SK-N-SH (cell line): ENCODE measurements at regions not wholly inside any gene's neighbourhood (a gene's known extent, or its start where the extent isn't known, plus 50 kb on each side); places are given as distances from the start of the nearest gene placed in this dataset.

Experiments
- CTCF ChIA-PET: fragments of 300-600, 350-600 bp; formaldehyde crosslinking; extraction: SDS; loops from one replicate; lab custom pipeline; 2021; lab: Yijun Ruan, JAX
- POLR2A ChIA-PET: fragments of 350-600 bp; sonication (Branson Sonifier 250); formaldehyde crosslinking; extraction: SDS; loops from one replicate; lab custom pipeline; 2020; ENCODE audit warnings: antibody characterized with exemption, inconsistent platforms; lab: Yijun Ruan, JAX
- DNase-seq: peaks from one replicate; pipeline ENCODE4 v3.0.0; 2012
- H2AFZ ChIP-seq: fragments of 200-600 bp; sonication (generic); 2 replicates; pipeline ENCODE4 v1.8.1; 2016; ENCODE audit warnings: antibody characterized with exemption, mild to moderate bottlenecking, low read depth
- H3F3A ChIP-seq: fragments of 200-600 bp; sonication (generic); replicated peaks from 2 replicates; pipeline ENCODE3; 2016; ENCODE audit warnings: antibody characterized with exemption, mild to moderate bottlenecking; ENCODE audit not compliant: insufficient read depth
- H3K27ac ChIP-seq, 2 experiments: fragments of 200-500 bp in 1 of 2; fragments of 200-600 bp in 1 of 2; sonication (Bioruptor generic) in 1 of 2; sonication (generic), shearing (Covaris generic) in 1 of 2; 2 replicates each; pipeline versions ENCODE4 v1.5.1 to v1.6.1; 2014 to 2016; ENCODE audit warnings: low read depth in 2 of 2, inconsistent platforms in 1 of 2, low read length in 1 of 2, mild to moderate bottlenecking in 1 of 2, mixed read lengths in 1 of 2
- H3K27me3 ChIP-seq: fragments of 200-600 bp; sonication (generic), shearing (Covaris generic); 2 replicates; pipeline ENCODE4 v1.6.1; 2016; ENCODE audit warnings: mixed run types; ENCODE audit not compliant: insufficient read depth
- H3K36me3 ChIP-seq, 2 experiments: fragments of 200-500 bp in 1 of 2; fragments of 200-600 bp in 1 of 2; sonication (Bioruptor generic) in 1 of 2; sonication (generic) in 1 of 2; replicated peaks in 1 of 2; 2 replicates each; pipeline versions ENCODE3 to v1.5.1; 2014 to 2016; ENCODE audit warnings: low read length in 1 of 2, mild to moderate bottlenecking in 1 of 2; ENCODE audit not compliant: insufficient read depth in 2 of 2, control insufficient read depth in 1 of 2
- H3K4me1 ChIP-seq, 2 experiments: fragments of 200-500 bp in 1 of 2; fragments of 200-600 bp in 1 of 2; sonication (Bioruptor generic) in 1 of 2; sonication (generic), shearing (Covaris generic) in 1 of 2; 2 replicates each; pipeline versions ENCODE4 v1.5.1 to v1.6.1; 2014 to 2016; ENCODE audit warnings: low read depth in 1 of 2, low read length in 1 of 2, mixed run types in 1 of 2; ENCODE audit not compliant: insufficient read depth in 2 of 2, control insufficient read depth in 1 of 2
- H3K4me2 ChIP-seq: fragments of 200-600 bp; sonication (generic), shearing (Covaris generic); 2 replicates; pipeline ENCODE4 v1.6.1; 2017; ENCODE audit warnings: mixed run types
- H3K4me3 ChIP-seq, 2 experiments: fragments of 200-500 bp in 1 of 2; fragments of 200-600 bp in 1 of 2; sonication (Bioruptor generic) in 1 of 2; sonication (generic), shearing (Covaris generic) in 1 of 2; 2 replicates each; pipeline versions ENCODE4 v1.5.1 to v1.8.1; 2014 to 2016; ENCODE audit warnings: low read depth in 2 of 2, inconsistent platforms in 1 of 2, low read length in 1 of 2, mild to moderate bottlenecking in 1 of 2, mixed read lengths in 1 of 2, moderate library complexity in 1 of 2
- H3K79me2 ChIP-seq: fragments of 200-600 bp; sonication (generic); 2 replicates; pipeline ENCODE4 v1.8.1; 2017; ENCODE audit warnings: mild to moderate bottlenecking; ENCODE audit not compliant: insufficient read depth
- H3K9ac ChIP-seq: fragments of 200-600 bp; sonication (generic); 2 replicates; pipeline ENCODE4 v1.6.1; 2017; ENCODE audit warnings: mixed run types
- H3K9me2 ChIP-seq: fragments of 200-600 bp; sonication (generic); 2 replicates; pipeline ENCODE4 v1.6.1; 2017; ENCODE audit warnings: mixed run types
- H3K9me3 ChIP-seq: fragments of 200-600 bp; sonication (generic); 2 replicates; pipeline ENCODE4 v1.6.1; 2017; ENCODE audit warnings: mixed run types, mild to moderate bottlenecking, moderate library complexity
- H4K20me1 ChIP-seq: fragments of 200-600 bp; sonication (generic); 2 replicates; pipeline ENCODE4 v1.6.1; 2017; ENCODE audit warnings: mild to moderate bottlenecking, mixed run types; ENCODE audit not compliant: insufficient read depth
- CHD2 ChIP-seq: fragments of 150-350 bp; IDR thresholded peaks from 2 replicates; pipeline ENCODE4 v1.6.1; 2018; ENCODE audit warnings: low read length; ENCODE audit not compliant: partially characterized antibody
- EP300 ChIP-seq, 2 experiments: IDR thresholded peaks; 2 replicates each; pipeline versions ENCODE4 v1.4.0 to v1.6.1; 2012; ENCODE audit warnings: borderline replicate concordance in 1 of 2, low read depth in 1 of 2, low read length in 1 of 2
- FOSL2 ChIP-seq: IDR thresholded peaks from 2 replicates; pipeline ENCODE4 v1.4.0; 2012; ENCODE audit warnings: low read depth, mild to moderate bottlenecking, moderate library complexity, borderline replicate concordance
- FOXM1 ChIP-seq: IDR thresholded peaks from 2 replicates; pipeline ENCODE4 v1.4.0; 2012; ENCODE audit warnings: low read depth, mild to moderate bottlenecking
- GATA2 ChIP-seq: sonication (generic); formaldehyde crosslinking; IDR thresholded peaks from 2 replicates; pipeline ENCODE4 v1.5.0; 2020; ENCODE audit warnings: mild to moderate bottlenecking, missing genetic modification reagents
- MEF2A ChIP-seq: IDR thresholded peaks from 2 replicates; pipeline ENCODE4 v1.4.0; 2012; ENCODE audit warnings: low read depth, borderline replicate concordance
- RAD21 ChIP-seq: IDR thresholded peaks from 2 replicates; pipeline ENCODE4 v1.6.1; 2012; ENCODE audit warnings: mild to moderate bottlenecking, low read length
- RFX5 ChIP-seq: IDR thresholded peaks from 2 replicates; pipeline ENCODE4 v1.6.1; 2012; ENCODE audit warnings: mild to moderate bottlenecking, improper control_type of control experiment, low read length
- SMC3 ChIP-seq: IDR thresholded peaks from 2 replicates; pipeline ENCODE4 v1.6.1; 2012; ENCODE audit warnings: low read depth, low read length, improper control_type of control experiment
- TCF12 ChIP-seq: IDR thresholded peaks from 2 replicates; pipeline ENCODE4 v1.4.0; 2012
- TEAD4 ChIP-seq: IDR thresholded peaks from 2 replicates; pipeline ENCODE4 v1.4.0; 2012; ENCODE audit warnings: mild to moderate bottlenecking, borderline replicate concordance; ENCODE audit not compliant: insufficient read depth
- WGBS: methylation state at CpG from one replicate; pipeline ENCODE4 v1.1.6; 2017; ENCODE audit warnings: low lambda C conversion rate; 5-methylcytosine and 5-hydroxymethylcytosine counted together
- TF ChIP-seq, protein P1 (sequence below): fragments of 150-350 bp; IDR thresholded peaks from 2 replicates; pipeline ENCODE4 v1.6.1; 2017; ENCODE audit warnings: antibody characterized with exemption, low read length, low read depth, borderline replicate concordance
- TF ChIP-seq, protein P2 (sequence below): fragments of 150-350 bp; IDR thresholded peaks from 2 replicates; pipeline ENCODE4 v1.6.1; 2016; ENCODE audit warnings: mild to moderate bottlenecking, low read depth, low read length
- TF ChIP-seq, protein P3 (sequence below): IDR thresholded peaks from 2 replicates; pipeline ENCODE4 v1.6.1; 2012; ENCODE audit warnings: mild to moderate bottlenecking, low read depth, low read length, moderate library complexity
- TF ChIP-seq, protein P4 (sequence below): IDR thresholded peaks from 2 replicates; pipeline ENCODE4 v1.4.0; 2012; ENCODE audit warnings: low read depth, borderline replicate concordance

DNA sequence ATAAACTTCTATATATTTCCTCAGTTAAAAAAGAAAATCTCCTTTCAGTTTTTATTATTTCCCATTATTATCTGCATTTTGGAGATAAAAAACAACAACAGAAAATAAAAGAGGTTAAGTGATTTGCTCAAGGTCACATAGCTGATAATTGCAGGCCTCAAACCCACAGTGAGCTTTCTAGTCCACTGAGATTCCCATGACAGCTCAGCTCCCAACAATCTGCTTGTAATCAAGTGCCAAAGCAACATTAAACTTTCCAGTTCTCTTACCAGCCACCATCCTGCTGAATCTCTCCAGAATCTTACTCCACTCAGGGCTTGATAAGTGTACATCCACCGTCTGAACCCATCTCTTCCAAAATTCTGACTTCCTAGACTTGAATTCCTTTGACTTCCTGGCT, 318.2 kb upstream of the SEMA6D start:
- no peaks in the 10 kb centered on the region for H3K36me3 ChIP-seq
- H3K4me2 ChIP-seq = no peak overlapping the region
- no peak for DNase-seq
- TF ChIP-seq RAD21 = no peak
- TF ChIP-seq MEF2A = no peak
- TF ChIP-seq, protein P1, sequence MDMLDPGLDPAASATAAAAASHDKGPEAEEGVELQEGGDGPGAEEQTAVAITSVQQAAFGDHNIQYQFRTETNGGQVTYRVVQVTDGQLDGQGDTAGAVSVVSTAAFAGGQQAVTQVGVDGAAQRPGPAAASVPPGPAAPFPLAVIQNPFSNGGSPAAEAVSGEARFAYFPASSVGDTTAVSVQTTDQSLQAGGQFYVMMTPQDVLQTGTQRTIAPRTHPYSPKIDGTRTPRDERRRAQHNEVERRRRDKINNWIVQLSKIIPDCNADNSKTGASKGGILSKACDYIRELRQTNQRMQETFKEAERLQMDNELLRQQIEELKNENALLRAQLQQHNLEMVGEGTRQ = no peak
- no peak for TF ChIP-seq CHD2
- TF ChIP-seq EP300 (IDR thresholded peaks at IDR 0.05; ENCODE audit: borderline replicate concordance in 1 of 2, low read depth in 1 of 2, low read length in 1 of 2) = no peak
- TF ChIP-seq FOSL2 = no peak
- TF ChIP-seq, protein P2, sequence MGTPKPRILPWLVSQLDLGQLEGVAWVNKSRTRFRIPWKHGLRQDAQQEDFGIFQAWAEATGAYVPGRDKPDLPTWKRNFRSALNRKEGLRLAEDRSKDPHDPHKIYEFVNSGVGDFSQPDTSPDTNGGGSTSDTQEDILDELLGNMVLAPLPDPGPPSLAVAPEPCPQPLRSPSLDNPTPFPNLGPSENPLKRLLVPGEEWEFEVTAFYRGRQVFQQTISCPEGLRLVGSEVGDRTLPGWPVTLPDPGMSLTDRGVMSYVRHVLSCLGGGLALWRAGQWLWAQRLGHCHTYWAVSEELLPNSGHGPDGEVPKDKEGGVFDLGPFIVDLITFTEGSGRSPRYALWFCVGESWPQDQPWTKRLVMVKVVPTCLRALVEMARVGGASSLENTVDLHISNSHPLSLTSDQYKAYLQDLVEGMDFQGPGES = no peak
- TF ChIP-seq, protein P3, sequence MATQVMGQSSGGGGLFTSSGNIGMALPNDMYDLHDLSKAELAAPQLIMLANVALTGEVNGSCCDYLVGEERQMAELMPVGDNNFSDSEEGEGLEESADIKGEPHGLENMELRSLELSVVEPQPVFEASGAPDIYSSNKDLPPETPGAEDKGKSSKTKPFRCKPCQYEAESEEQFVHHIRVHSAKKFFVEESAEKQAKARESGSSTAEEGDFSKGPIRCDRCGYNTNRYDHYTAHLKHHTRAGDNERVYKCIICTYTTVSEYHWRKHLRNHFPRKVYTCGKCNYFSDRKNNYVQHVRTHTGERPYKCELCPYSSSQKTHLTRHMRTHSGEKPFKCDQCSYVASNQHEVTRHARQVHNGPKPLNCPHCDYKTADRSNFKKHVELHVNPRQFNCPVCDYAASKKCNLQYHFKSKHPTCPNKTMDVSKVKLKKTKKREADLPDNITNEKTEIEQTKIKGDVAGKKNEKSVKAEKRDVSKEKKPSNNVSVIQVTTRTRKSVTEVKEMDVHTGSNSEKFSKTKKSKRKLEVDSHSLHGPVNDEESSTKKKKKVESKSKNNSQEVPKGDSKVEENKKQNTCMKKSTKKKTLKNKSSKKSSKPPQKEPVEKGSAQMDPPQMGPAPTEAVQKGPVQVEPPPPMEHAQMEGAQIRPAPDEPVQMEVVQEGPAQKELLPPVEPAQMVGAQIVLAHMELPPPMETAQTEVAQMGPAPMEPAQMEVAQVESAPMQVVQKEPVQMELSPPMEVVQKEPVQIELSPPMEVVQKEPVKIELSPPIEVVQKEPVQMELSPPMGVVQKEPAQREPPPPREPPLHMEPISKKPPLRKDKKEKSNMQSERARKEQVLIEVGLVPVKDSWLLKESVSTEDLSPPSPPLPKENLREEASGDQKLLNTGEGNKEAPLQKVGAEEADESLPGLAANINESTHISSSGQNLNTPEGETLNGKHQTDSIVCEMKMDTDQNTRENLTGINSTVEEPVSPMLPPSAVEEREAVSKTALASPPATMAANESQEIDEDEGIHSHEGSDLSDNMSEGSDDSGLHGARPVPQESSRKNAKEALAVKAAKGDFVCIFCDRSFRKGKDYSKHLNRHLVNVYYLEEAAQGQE = no peak
- H3K27me3 ChIP-seq = no peaks in the 10 kb centered on the region
- H3K27ac ChIP-seq = no peak overlapping the region
- H3F3A ChIP-seq = no peaks in the 10 kb centered on the region
- H3K4me1 ChIP-seq = peaks cover 0 to 11% of the 10 kb centered on the region in 2 experiments; a peak in 3 of 4 replicates
- H3K4me3 ChIP-seq = no peak overlapping the region
- no peaks in the 10 kb centered on the region for H4K20me1 ChIP-seq
- no peaks in the 10 kb centered on the region for H3K9me3 ChIP-seq
- 47% methylated on average over 1 of the region's 1 CpG for WGBS
- ChIA-PET POLR2A (no interaction called here), CTCF (interaction anchor here (1.5 kb wide), 1 partner anchor 15 kb away, joined by 6 read pairs; no protein-coding TSS in a partner anchor)
- no peak overlapping the region for H2AFZ ChIP-seq
- H3K9me2 ChIP-seq = no peaks in the 10 kb centered on the region
- no peaks in the 10 kb centered on the region for H3K79me2 ChIP-seq
- no peak overlapping the region for H3K9ac ChIP-seq

DNA sequence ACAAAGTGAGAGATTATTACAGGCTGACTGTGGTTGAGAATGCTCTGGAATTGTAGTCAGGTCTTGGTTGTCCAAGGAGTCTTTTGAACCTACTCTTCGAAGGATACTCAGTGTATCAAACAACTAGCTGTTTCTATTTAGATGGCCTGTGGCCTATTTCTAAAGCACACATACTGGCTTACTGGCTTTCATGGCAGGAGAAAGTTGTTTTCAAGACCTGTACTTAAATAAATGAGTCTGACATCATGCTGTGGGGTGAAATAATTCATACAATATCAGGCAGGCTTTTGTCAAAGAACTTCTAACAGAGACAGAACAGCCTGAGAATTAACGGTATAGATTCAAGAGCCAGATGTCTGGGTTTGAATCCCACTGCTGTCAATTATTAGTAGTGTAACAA, 316.7 kb upstream of the SEMA6D start:
- no peak overlapping the region for H2AFZ ChIP-seq
- TF ChIP-seq RFX5 = no peak
- TF ChIP-seq, protein P3 = no peak
- no peak for TF ChIP-seq SMC3
- TF ChIP-seq, protein P4, sequence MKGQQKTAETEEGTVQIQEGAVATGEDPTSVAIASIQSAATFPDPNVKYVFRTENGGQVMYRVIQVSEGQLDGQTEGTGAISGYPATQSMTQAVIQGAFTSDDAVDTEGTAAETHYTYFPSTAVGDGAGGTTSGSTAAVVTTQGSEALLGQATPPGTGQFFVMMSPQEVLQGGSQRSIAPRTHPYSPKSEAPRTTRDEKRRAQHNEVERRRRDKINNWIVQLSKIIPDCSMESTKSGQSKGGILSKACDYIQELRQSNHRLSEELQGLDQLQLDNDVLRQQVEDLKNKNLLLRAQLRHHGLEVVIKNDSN = no peak
- TF ChIP-seq FOXM1 = no peak
- no peak for TF ChIP-seq GATA2 (CRISPR knock-in tag)
- no peak for TF ChIP-seq TEAD4
- TF ChIP-seq TCF12 = no peak
- TF ChIP-seq, all 33 proteins: peak for 0
- DNase-seq = no peak
- no peak overlapping the region for H3K27ac ChIP-seq
- ChIA-PET CTCF (interaction anchor here (0.7 to 1.5 kb wide), 7 partner anchors 12 to 316 kb away, joined by 3 to 4 read pairs (median 3); partner anchors contain the start of gene SEMA6D), POLR2A (no interaction called here)
- no peaks in the 10 kb centered on the region for H3K27me3 ChIP-seq
- WGBS = 50% methylated on average over 2 of the region's 2 CpGs
- no peak overlapping the region for H3K9ac ChIP-seq
- no peaks in the 10 kb centered on the region for H3K79me2 ChIP-seq
- no peaks in the 10 kb centered on the region for H3K9me2 ChIP-seq
- no peak overlapping the region for H3K4me3 ChIP-seq
- no peaks in the 10 kb centered on the region for H3F3A ChIP-seq
- no peaks in the 10 kb centered on the region for H3K9me3 ChIP-seq
- H3K4me2 ChIP-seq = no peak overlapping the region
- H3K4me1 ChIP-seq = peaks cover 0 to 11% of the 10 kb centered on the region in 2 experiments; a peak in 2 of 4 replicates
- no peaks in the 10 kb centered on the region for H3K36me3 ChIP-seq
- no peaks in the 10 kb centered on the region for H4K20me1 ChIP-seq
